ENCODE measurements at regions not wholly inside any gene's neighbourhood (a gene's known extent, or its start where the extent isn't known, plus 50 kb on each side); places are given as distances from the start of the nearest gene placed in this dataset.

DNA sequence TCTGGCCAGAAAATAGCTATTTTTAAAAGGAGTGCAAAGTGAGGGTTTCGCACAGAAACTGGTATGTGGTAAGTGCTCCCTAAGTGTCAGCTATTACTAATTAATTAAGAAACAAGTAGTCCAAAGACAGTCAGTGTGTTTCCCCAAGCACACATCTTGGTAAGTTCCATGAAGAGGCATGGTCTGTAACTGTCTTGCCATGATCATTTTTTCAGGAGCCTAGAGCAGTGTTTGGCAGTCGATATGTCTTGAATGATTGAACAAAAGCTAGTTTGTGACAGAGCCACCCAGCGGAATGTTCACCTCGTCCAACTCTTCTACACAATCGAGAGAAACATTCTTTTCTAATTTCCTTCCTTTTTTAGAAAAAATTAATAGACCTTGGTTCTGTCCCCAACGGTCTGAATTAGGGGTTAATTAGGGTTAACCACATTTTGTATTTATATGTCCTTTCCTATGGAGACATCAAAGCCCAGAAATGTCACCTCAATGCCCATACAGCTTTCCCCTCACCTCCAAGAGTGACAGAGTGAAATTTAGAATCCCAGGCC, 57.6 kb upstream of the FTH1 start:
- H3K9ac ChIP-seq (ENCODE audit: low read length): no peak overlapping the region
- peaks cover 2% of the 10 kb centered on the region for H3K4me1 Mint-ChIP-seq (ENCODE audit: low read depth, unreplicated experiment)
- no peaks in the 10 kb centered on the region for H3K79me2 ChIP-seq (ENCODE audit: insufficient read depth, low read length)
- H3K27me3 ChIP-seq (ENCODE audit: insufficient read depth, low read length): no peaks in the 10 kb centered on the region
- TF ChIP-seq, protein P1, sequence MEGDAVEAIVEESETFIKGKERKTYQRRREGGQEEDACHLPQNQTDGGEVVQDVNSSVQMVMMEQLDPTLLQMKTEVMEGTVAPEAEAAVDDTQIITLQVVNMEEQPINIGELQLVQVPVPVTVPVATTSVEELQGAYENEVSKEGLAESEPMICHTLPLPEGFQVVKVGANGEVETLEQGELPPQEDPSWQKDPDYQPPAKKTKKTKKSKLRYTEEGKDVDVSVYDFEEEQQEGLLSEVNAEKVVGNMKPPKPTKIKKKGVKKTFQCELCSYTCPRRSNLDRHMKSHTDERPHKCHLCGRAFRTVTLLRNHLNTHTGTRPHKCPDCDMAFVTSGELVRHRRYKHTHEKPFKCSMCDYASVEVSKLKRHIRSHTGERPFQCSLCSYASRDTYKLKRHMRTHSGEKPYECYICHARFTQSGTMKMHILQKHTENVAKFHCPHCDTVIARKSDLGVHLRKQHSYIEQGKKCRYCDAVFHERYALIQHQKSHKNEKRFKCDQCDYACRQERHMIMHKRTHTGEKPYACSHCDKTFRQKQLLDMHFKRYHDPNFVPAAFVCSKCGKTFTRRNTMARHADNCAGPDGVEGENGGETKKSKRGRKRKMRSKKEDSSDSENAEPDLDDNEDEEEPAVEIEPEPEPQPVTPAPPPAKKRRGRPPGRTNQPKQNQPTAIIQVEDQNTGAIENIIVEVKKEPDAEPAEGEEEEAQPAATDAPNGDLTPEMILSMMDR (IDR thresholded peaks at IDR 0.05; ENCODE audit: insufficient read depth, low read depth, low read length): no peak
- TF ChIP-seq EZH2 (IDR thresholded peaks at IDR 0.05; ENCODE audit: insufficient read depth, low read length): no peak
- no peak overlapping the region for H3K4me3 ChIP-seq (ENCODE audit: insufficient read depth, low read depth, low read length)
- H3K9me3 Mint-ChIP-seq (ENCODE audit: unreplicated experiment): peaks cover 17% of the 10 kb centered on the region
- H3K9me3 ChIP-seq (ENCODE audit: insufficient read depth, low read depth, low read length): peaks cover 3% of the 10 kb centered on the region
- no peak overlapping the region for H3K27ac ChIP-seq (ENCODE audit: low read depth, low read length)
- H2AFZ ChIP-seq (ENCODE audit: low read depth, low read length): no peak overlapping the region
- H3K4me2 ChIP-seq (ENCODE audit: low read length): no peak overlapping the region
- H3K4me1 ChIP-seq (ENCODE audit: insufficient read depth, low read length): no peaks in the 10 kb centered on the region
- no peak overlapping the region for H3K27ac Mint-ChIP-seq (ENCODE audit: unreplicated experiment)
- no peak overlapping the region for H3K4me3 Mint-ChIP-seq (ENCODE audit: unreplicated experiment)
- peaks cover 2% of the 10 kb centered on the region for H3K27me3 Mint-ChIP-seq (ENCODE audit: low read depth, unreplicated experiment)
- DNase-seq (ENCODE audit: low read depth) (no peak), FAIRE-seq (no peak)
- H3K36me3 ChIP-seq (ENCODE audit: insufficient read depth, low read length): no peaks in the 10 kb centered on the region
- no peaks in the 10 kb centered on the region for H4K20me1 ChIP-seq (ENCODE audit: insufficient read depth, low read length)
- no peaks in the 10 kb centered on the region for H3K36me3 Mint-ChIP-seq (ENCODE audit: low read depth, unreplicated experiment)

DNA sequence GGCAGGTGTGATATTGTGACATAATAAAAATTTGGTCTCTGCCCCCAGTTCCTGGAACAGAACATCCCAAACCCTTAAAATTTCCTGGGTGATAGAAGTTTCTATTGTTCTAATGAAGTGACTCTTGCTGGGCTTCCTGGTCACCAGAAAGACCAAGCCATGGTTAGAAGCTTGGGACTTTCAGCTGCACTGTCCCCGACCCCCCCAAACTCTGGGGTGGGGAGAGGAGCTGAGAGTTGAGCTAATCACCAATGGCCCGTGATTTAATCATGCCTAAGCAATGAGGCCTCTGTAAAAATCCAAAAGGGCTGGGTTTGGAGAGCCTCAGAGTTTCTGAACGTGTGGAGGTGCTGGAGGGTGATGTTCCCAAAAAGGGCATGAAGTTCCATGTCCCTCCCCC, 54.8 kb upstream of the FTH1 start:
- H3K9me3 ChIP-seq (ENCODE audit: insufficient read depth, low read depth, low read length): peaks cover 3% of the 10 kb centered on the region
- no peaks in the 10 kb centered on the region for H3K4me1 ChIP-seq (ENCODE audit: insufficient read depth, low read length)
- H4K20me1 ChIP-seq (ENCODE audit: insufficient read depth, low read length): no peaks in the 10 kb centered on the region
- no peak overlapping the region for H3K4me2 ChIP-seq (ENCODE audit: low read length)
- no peak overlapping the region for H3K27ac Mint-ChIP-seq (ENCODE audit: unreplicated experiment)
- no peak overlapping the region for H3K4me3 ChIP-seq (ENCODE audit: insufficient read depth, low read depth, low read length)
- no peaks in the 10 kb centered on the region for H3K79me2 ChIP-seq (ENCODE audit: insufficient read depth, low read length)
- peaks cover 2% of the 10 kb centered on the region for H3K27me3 Mint-ChIP-seq (ENCODE audit: low read depth, unreplicated experiment)
- H3K27ac ChIP-seq (ENCODE audit: low read depth, low read length): no peak overlapping the region
- H3K4me1 Mint-ChIP-seq (ENCODE audit: low read depth, unreplicated experiment): peaks cover 5% of the 10 kb centered on the region
- no peak overlapping the region for H3K9ac ChIP-seq (ENCODE audit: low read length)
- no peak overlapping the region for H2AFZ ChIP-seq (ENCODE audit: low read depth, low read length)
- TF ChIP-seq EZH2 (IDR thresholded peaks at IDR 0.05; ENCODE audit: insufficient read depth, low read length): no peak
- TF ChIP-seq, protein P1 (IDR thresholded peaks at IDR 0.05; ENCODE audit: insufficient read depth, low read depth, low read length): no peak
- no peak overlapping the region for H3K4me3 Mint-ChIP-seq (ENCODE audit: unreplicated experiment)
- no peaks in the 10 kb centered on the region for H3K27me3 ChIP-seq (ENCODE audit: insufficient read depth, low read length)
- H3K9me3 Mint-ChIP-seq (ENCODE audit: unreplicated experiment): peaks cover 14% of the 10 kb centered on the region
- peaks cover 2% of the 10 kb centered on the region for H3K36me3 Mint-ChIP-seq (ENCODE audit: low read depth, unreplicated experiment)
- no peaks in the 10 kb centered on the region for H3K36me3 ChIP-seq (ENCODE audit: insufficient read depth, low read length)
- FAIRE-seq: no peak
- no peak for DNase-seq (ENCODE audit: low read depth)

- Histone ChIP-seq H3K9ac (ENCODE audit: low read length) (no peak overlapping the region), H3K9me3 (ENCODE audit: insufficient read depth, low read depth, low read length) (peaks cover 3% of the 10 kb centered on the region), H3K4me2 (ENCODE audit: low read length) (no peak overlapping the region), H3K36me3 (ENCODE audit: insufficient read depth, low read length) (no peaks in the 10 kb centered on the region), H3K27ac (ENCODE audit: low read depth, low read length) (no peak overlapping the region), H3K79me2 (ENCODE audit: insufficient read depth, low read length) (no peaks in the 10 kb centered on the region), H3K4me3 (ENCODE audit: insufficient read depth, low read depth, low read length) (no peak overlapping the region), H3K27me3 (ENCODE audit: insufficient read depth, low read length) (no peaks in the 10 kb centered on the region), H4K20me1 (ENCODE audit: insufficient read depth, low read length) (no peaks in the 10 kb centered on the region), H3K4me1 (ENCODE audit: insufficient read depth, low read length) (no peaks in the 10 kb centered on the region), H2AFZ (ENCODE audit: low read depth, low read length) (no peak overlapping the region)
- DNase-seq (ENCODE audit: low read depth) (no peak), FAIRE-seq (no peak)
- Mint-ChIP-seq H3K36me3 (ENCODE audit: low read depth, unreplicated experiment) (peaks cover 2% of the 10 kb centered on the region), H3K4me3 (ENCODE audit: unreplicated experiment) (no peak overlapping the region), H3K9me3 (ENCODE audit: unreplicated experiment) (peaks cover 7% of the 10 kb centered on the region), H3K27me3 (ENCODE audit: low read depth, unreplicated experiment) (peaks cover 2% of the 10 kb centered on the region), H3K27ac (ENCODE audit: unreplicated experiment) (no peak overlapping the region), H3K4me1 (ENCODE audit: low read depth, unreplicated experiment) (peaks cover 9% of the 10 kb centered on the region)
- no peak for TF ChIP-seq EZH2 (IDR thresholded peaks at IDR 0.05; ENCODE audit: insufficient read depth, low read length)
- TF ChIP-seq, protein P1 (IDR thresholded peaks at IDR 0.05; ENCODE audit: insufficient read depth, low read depth, low read length): no peak
Observed at GRCh38 chr11:62020661-62021060, 53.2 kb upstream of the FTH1 start.
